PC-9 (cell line): ENCODE measurements at regions not wholly inside any gene's neighbourhood (a gene's known extent, or its start where the extent isn't known, plus 50 kb on each side); places are given as distances from the start of the nearest gene placed in this dataset.

ENCODE experiments used
- BruUV-seq: library from RNA; stranded (reverse); fragments of 400-500 nt; replicated peaks from 2 replicates; lab custom pipeline; 2021; lab: Mats Ljungman, UMichigan
- CTCF ChIA-PET: fragments of 300-600 bp; sonication (Branson Sonifier 250); formaldehyde crosslinking; loops from one replicate; lab custom pipeline; 2022; ENCODE audit warnings: antibody characterized with exemption; lab: Charles Lee
- POLR2A ChIA-PET: fragments of 300-600 bp; sonication (Branson Sonifier 250); formaldehyde crosslinking; loops from one replicate; lab custom pipeline; 2022; ENCODE audit warnings: antibody characterized with exemption; ENCODE audit not compliant: unreplicated experiment; lab: Charles Lee
- DNase-seq, 2 experiments: peaks; one replicate each; pipeline versions ENCODE4 v3.0.0 to v3.0.0-alpha.2; 2015 to 2022; ENCODE audit warnings: mixed read lengths in 1 of 2
- H2AFZ ChIP-seq: fragments of 200-600 bp; sonication (generic); 2 replicates; pipeline ENCODE4 v1.8.1; 2017; ENCODE audit warnings: antibody characterized with exemption
- H3F3A ChIP-seq: fragments of 200-600 bp; sonication (generic); 2 replicates; pipeline ENCODE4 v1.8.1; 2017; ENCODE audit warnings: antibody characterized with exemption, mild to moderate bottlenecking, low read depth; ENCODE audit not compliant: insufficient read depth
- H3K27ac ChIP-seq: fragments of 200-600 bp; sonication (generic); 2 replicates; pipeline ENCODE4 v1.6.1; 2016; ENCODE audit warnings: mixed run types
- H3K27me3 ChIP-seq: fragments of 200-600 bp; sonication (generic); 2 replicates; pipeline ENCODE4 v1.6.1; 2016; ENCODE audit warnings: low read depth, mixed run types; ENCODE audit not compliant: insufficient read depth
- H3K36me3 ChIP-seq: fragments of 200-600 bp; sonication (generic); 2 replicates; pipeline ENCODE4 v1.6.1; 2016; ENCODE audit warnings: low read depth, mixed run types
- H3K4me1 ChIP-seq: fragments of 200-600 bp; sonication (generic); replicated peaks from 2 replicates; pipeline ENCODE4 v1.6.1; 2016; ENCODE audit warnings: mixed run types; ENCODE audit not compliant: insufficient read depth
- H3K4me2 ChIP-seq: fragments of 200-600 bp; sonication (generic); 2 replicates; pipeline ENCODE4 v1.6.1; 2017; ENCODE audit warnings: mixed run types
- H3K4me3 ChIP-seq: fragments of 200-600 bp; sonication (generic); 2 replicates; pipeline ENCODE4 v1.6.1; 2016; ENCODE audit warnings: mixed run types
- H3K79me2 ChIP-seq: fragments of 200-600 bp; sonication (generic); 2 replicates; pipeline ENCODE4 v1.6.1; 2017; ENCODE audit warnings: low read depth, mixed run types
- H3K9me2 ChIP-seq: fragments of 200-600 bp; sonication (generic); 2 replicates; pipeline ENCODE4 v1.8.1; 2017; ENCODE audit warnings: mild to moderate bottlenecking; ENCODE audit not compliant: insufficient read depth
- H3K9me3 ChIP-seq: fragments of 200-600 bp; sonication (generic); 2 replicates; pipeline ENCODE4 v1.8.1; 2016; ENCODE audit warnings: low read depth; ENCODE audit not compliant: insufficient read depth
- H4K20me1 ChIP-seq: fragments of 200-600 bp; sonication (generic); 2 replicates; pipeline ENCODE4 v1.8.1; 2017; ENCODE audit not compliant: insufficient read depth
- EZH2 ChIP-seq: fragments of 200-600 bp; sonication (generic); IDR thresholded peaks from 2 replicates; pipeline ENCODE4 v1.8.0; 2017; ENCODE audit warnings: antibody characterized with exemption, low read depth
- intact Hi-C: fragments of 100-400 bp; cut with micrococcal nuclease; formaldehyde crosslinking; loops from one replicate; pipeline ENCODE4 v1.10.0; 2022; ENCODE audit not compliant: unreplicated experiment
- TF ChIP-seq, protein P1 (sequence below): fragments of 200-600 bp; sonication (generic); conservative IDR thresholded peaks from 2 replicates; pipeline ENCODE4 v1.6.1; 2017; ENCODE audit warnings: mixed run types, antibody characterized with exemption, mild to moderate bottlenecking, moderate library complexity

DNA sequence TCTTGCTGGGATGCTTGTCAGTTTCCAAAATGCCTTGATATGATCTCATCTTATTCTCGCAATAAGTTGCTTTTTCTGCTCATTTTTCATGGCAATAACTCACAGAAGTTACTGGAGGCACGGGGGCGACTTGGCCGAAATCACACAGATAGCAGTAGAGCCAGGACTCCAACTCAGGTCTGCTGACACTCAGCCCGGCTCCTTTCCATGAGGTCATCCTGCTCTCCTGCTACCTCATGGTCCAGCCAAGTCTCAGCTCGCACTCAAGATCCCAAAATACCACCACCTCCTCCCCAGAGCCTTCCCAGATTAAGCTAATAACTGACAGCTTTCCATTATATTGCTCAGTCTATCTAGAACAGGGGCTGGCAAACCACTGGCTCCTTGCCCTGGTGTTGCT, 269.5 kb downstream of the MAP2K4 start:
- Histone ChIP-seq H3K79me2 (no peaks in the 10 kb centered on the region), H2AFZ (no peak overlapping the region), H3K4me3 (no peak overlapping the region), H4K20me1 (no peaks in the 10 kb centered on the region), H3K4me2 (no peak overlapping the region), H3K27ac (no peak overlapping the region), H3K36me3 (no peaks in the 10 kb centered on the region), H3K27me3 (no peaks in the 10 kb centered on the region), H3K9me3 (no peaks in the 10 kb centered on the region), H3K9me2 (no peaks in the 10 kb centered on the region), H3F3A (no peaks in the 10 kb centered on the region), H3K4me1 (no peaks in the 10 kb centered on the region)
- no TSS peak for BruUV-seq
- POLR2A ChIA-PET, result no interaction called here
- TF ChIP-seq EZH2, result no peak
- TF ChIP-seq, protein P1, sequence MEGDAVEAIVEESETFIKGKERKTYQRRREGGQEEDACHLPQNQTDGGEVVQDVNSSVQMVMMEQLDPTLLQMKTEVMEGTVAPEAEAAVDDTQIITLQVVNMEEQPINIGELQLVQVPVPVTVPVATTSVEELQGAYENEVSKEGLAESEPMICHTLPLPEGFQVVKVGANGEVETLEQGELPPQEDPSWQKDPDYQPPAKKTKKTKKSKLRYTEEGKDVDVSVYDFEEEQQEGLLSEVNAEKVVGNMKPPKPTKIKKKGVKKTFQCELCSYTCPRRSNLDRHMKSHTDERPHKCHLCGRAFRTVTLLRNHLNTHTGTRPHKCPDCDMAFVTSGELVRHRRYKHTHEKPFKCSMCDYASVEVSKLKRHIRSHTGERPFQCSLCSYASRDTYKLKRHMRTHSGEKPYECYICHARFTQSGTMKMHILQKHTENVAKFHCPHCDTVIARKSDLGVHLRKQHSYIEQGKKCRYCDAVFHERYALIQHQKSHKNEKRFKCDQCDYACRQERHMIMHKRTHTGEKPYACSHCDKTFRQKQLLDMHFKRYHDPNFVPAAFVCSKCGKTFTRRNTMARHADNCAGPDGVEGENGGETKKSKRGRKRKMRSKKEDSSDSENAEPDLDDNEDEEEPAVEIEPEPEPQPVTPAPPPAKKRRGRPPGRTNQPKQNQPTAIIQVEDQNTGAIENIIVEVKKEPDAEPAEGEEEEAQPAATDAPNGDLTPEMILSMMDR, result no peak
- CTCF ChIA-PET, result no interaction called here
- DNase-seq, result no peak
- intact Hi-C loops, result no loop called here

DNA sequence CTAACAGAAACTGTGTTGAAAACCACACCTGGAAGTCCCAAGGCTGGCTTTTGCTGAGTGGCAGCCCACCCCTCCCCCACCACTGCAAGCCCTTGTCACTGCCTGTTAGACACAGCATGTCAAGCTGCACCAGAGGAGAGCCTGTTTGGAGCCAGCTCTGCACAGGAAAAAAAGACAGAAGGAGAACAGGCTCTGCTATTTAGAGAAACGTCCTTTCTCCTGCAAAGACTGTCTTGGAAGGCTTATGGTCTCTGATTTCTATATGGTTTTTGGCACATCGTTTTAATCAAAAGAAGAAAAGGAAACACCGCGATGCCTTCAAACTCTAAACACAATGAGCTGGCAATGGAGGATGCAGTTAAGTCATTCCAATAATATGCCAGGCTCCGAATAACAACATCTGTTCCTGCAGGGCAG, 275.5 kb downstream of the MAP2K4 start:
- no peaks in the 10 kb centered on the region for H3K9me2 ChIP-seq
- no peaks in the 10 kb centered on the region for H3K9me3 ChIP-seq
- H3K79me2 ChIP-seq, result no peaks in the 10 kb centered on the region
- no peaks in the 10 kb centered on the region for H4K20me1 ChIP-seq
- no peak overlapping the region for H2AFZ ChIP-seq
- ChIA-PET CTCF (no interaction called here), POLR2A (no interaction called here)
- no peaks in the 10 kb centered on the region for H3K36me3 ChIP-seq
- intact Hi-C loops, result no loop called here
- no peak overlapping the region for H3K4me2 ChIP-seq
- 0 out of 2 replicates have a peak, but pooled peaks cover 6% of the 10 kb centered on the region for H3K27me3 ChIP-seq
- no peaks in the 10 kb centered on the region for H3F3A ChIP-seq
- no TSS peak for BruUV-seq
- H3K27ac ChIP-seq, result no peak overlapping the region
- TF ChIP-seq EZH2, result no peak
- TF ChIP-seq, protein P1, result no peak
- H3K4me1 ChIP-seq, result no peaks in the 10 kb centered on the region
- DNase-seq, result no peak
- H3K4me3 ChIP-seq, result no peak overlapping the region

DNA sequence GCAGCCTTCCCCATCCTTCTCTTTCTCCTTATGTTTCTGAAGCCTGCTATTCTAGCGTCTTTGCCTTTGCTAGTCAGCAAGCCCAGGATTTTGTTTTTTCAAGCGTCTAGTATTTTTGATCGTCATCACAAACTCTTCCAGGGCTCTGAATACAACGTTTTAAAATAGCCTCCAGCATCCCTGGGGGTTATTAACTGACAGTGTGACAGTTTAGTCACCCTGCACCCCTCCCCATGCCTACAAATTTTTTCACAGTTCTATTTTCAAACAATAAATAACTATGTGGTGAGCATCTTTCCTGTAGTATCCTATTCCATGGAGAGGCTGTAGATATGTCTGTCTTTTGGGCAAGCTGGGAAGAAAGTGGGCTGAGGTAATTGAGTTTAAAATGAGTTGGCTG, 280.9 kb downstream of the MAP2K4 start:
- ChIA-PET POLR2A (no interaction called here), CTCF (no interaction called here)
- no peak overlapping the region for H3K4me2 ChIP-seq
- no peak overlapping the region for H3K27ac ChIP-seq
- no peaks in the 10 kb centered on the region for H3F3A ChIP-seq
- H3K4me3 ChIP-seq, result no peak overlapping the region
- no peak for DNase-seq
- no peaks in the 10 kb centered on the region for H3K36me3 ChIP-seq
- H3K9me3 ChIP-seq, result no peaks in the 10 kb centered on the region
- H3K9me2 ChIP-seq, result no peaks in the 10 kb centered on the region
- H3K27me3 ChIP-seq, result 0 out of 2 replicates have a peak, but pooled peaks cover 4% of the 10 kb centered on the region
- TF ChIP-seq, protein P1, result no peak
- intact Hi-C loops, result no loop called here
- no TSS peak for BruUV-seq
- no peak overlapping the region for H2AFZ ChIP-seq
- no peaks in the 10 kb centered on the region for H4K20me1 ChIP-seq
- no peaks in the 10 kb centered on the region for H3K4me1 ChIP-seq
- no peaks in the 10 kb centered on the region for H3K79me2 ChIP-seq
